Lung (tissue), 11 donors: ENCODE measurements at regions not wholly inside any gene's neighbourhood (a gene's known extent, or its start where the extent isn't known, plus 50 kb on each side); places are given as distances from the start of the nearest gene placed in this dataset.

Source experiments
- ATAC-seq: fragments of 200-7000 bp; cut with Tn5 transposase; one replicate; pipeline ENCODE4 v1.9.1; 2020; ENCODE audit warnings: moderate number of reproducible peaks; ENCODE audit not compliant: insufficient read depth, low FRiP score
- DNase-seq, 3 donors: peaks; one replicate each; pipeline ENCODE4 v3.0.0-alpha.2; 2013 to 2017
- H3K27ac ChIP-seq, 2 donors: one replicate each; pipeline ENCODE4 v1.5.1; 2013; ENCODE audit warnings: mild to moderate bottlenecking in 2 of 2, moderate library complexity in 2 of 2, control low read depth in 1 of 2, inconsistent platforms in 1 of 2, low read depth in 1 of 2, low read length in 1 of 2
- H3K27me3 ChIP-seq, 3 donors: one replicate each; pipeline ENCODE4 v1.5.1; 2013; ENCODE audit warnings: low read length in 2 of 3; ENCODE audit not compliant: control insufficient read depth in 3 of 3, insufficient read depth in 3 of 3
- H3K36me3 ChIP-seq, 4 donors: one replicate each; pipeline ENCODE4 v1.5.1; 2013; ENCODE audit warnings: low read length in 4 of 4, mild to moderate bottlenecking in 1 of 4, moderate library complexity in 1 of 4; ENCODE audit not compliant: control insufficient read depth in 4 of 4, insufficient read depth in 4 of 4
- H3K4me1 ChIP-seq, 5 donors: one replicate each; pipeline ENCODE4 v1.5.1; 2013; ENCODE audit warnings: low read length in 5 of 5, mild to moderate bottlenecking in 2 of 5, moderate library complexity in 1 of 5; ENCODE audit not compliant: control insufficient read depth in 5 of 5, insufficient read depth in 5 of 5
- H3K4me3 ChIP-seq: one replicate; pipeline ENCODE4 v1.5.1; 2013; ENCODE audit warnings: mild to moderate bottlenecking, control low read depth, moderate library complexity
- H3K9ac ChIP-seq, 2 donors: one replicate each; pipeline ENCODE4 v1.5.1; 2013; ENCODE audit warnings: low read length in 2 of 2, control low read depth in 1 of 2; ENCODE audit not compliant: insufficient read depth in 1 of 2
- H3K9me3 ChIP-seq, 4 donors: one replicate each; pipeline ENCODE4 v1.5.1; 2013; ENCODE audit warnings: low read length in 3 of 4, mild to moderate bottlenecking in 1 of 4, moderate library complexity in 1 of 4; ENCODE audit not compliant: control insufficient read depth in 4 of 4, insufficient read depth in 3 of 4
- WGBS, 2 donors: extraction: QIAGEN DNeasy Blood & Tissue Kit; methylation state at CpG; one replicate each; pipeline ENCODE4 v1.1.7; 2013; 5-methylcytosine and 5-hydroxymethylcytosine counted together
- TF ChIP-seq, protein P1 (sequence below): IDR thresholded peaks from 2 replicates; pipeline ENCODE4 v1.5.1; 2012; ENCODE audit warnings: mild to moderate bottlenecking; ENCODE audit errors: control extremely low read depth, extremely low read depth
- donor health status: control.
- donor health status: control.
- donor health status: Bipolar disorder and iron deficiency.
- donor health status: healthy.
- donor health status: DM: yes; HTN: yes; CAD: no.

DNA sequence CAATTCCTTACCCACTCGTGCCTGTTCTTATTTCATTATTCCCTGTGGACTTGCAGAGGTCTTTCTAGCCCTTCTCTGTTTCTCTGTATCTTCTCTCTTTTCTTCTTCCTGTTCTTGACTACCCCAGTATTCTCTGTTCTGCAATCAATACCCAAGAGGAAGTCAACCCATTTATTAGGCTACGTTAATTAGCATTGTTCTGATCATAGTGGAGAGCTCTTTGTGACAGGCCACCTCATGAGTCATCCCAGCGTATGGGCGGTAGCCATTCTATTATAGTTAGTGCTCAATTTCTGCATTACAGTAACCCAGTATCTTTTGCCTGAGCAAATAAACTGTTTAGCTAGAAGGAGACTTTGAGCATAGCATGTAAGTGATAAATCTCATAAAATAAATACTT, 259.5 kb upstream of the GRM7 start:
- TF ChIP-seq, protein P1, sequence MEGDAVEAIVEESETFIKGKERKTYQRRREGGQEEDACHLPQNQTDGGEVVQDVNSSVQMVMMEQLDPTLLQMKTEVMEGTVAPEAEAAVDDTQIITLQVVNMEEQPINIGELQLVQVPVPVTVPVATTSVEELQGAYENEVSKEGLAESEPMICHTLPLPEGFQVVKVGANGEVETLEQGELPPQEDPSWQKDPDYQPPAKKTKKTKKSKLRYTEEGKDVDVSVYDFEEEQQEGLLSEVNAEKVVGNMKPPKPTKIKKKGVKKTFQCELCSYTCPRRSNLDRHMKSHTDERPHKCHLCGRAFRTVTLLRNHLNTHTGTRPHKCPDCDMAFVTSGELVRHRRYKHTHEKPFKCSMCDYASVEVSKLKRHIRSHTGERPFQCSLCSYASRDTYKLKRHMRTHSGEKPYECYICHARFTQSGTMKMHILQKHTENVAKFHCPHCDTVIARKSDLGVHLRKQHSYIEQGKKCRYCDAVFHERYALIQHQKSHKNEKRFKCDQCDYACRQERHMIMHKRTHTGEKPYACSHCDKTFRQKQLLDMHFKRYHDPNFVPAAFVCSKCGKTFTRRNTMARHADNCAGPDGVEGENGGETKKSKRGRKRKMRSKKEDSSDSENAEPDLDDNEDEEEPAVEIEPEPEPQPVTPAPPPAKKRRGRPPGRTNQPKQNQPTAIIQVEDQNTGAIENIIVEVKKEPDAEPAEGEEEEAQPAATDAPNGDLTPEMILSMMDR = no peak
- DNase-seq = no peak
- no peaks in the 10 kb centered on the region for H3K27me3 ChIP-seq
- ATAC-seq = no peak
- no peaks in the 10 kb centered on the region for H3K36me3 ChIP-seq
- H3K27ac ChIP-seq = no peak overlapping the region
- no peak overlapping the region for H3K9ac ChIP-seq
- no peak overlapping the region for H3K4me3 ChIP-seq
- peaks cover 0 to 3% (median 0%) of the 10 kb centered on the region in 4 donors for H3K9me3 ChIP-seq
- H3K4me1 ChIP-seq = no peaks in the 10 kb centered on the region
- WGBS, 2 donors = 71 to 82% methylated on average over 4 of the region's 4 CpGs

DNA sequence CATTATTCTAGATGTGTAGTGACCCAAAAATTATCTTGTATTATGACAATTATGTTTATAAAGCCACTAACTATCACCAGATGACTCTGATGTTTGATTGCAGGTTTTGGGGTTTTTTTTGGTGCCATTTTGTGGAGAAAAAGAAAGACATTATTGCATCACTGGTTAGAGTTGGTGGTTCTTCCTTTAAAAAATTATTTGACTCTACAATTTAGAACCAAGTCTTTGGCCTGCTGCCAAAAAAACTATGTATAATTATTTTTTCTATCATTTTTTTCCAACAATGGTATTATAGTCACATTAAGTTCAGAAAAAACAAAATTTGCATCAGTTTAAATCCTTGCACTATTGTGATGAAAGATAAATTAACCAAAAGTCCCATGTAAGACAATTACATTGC, 258.6 kb upstream of the GRM7 start:
- peaks cover 0 to 3% (median 0%) of the 10 kb centered on the region in 4 donors for H3K9me3 ChIP-seq
- ATAC-seq (no peak), DNase-seq (no peak)
- H3K9ac ChIP-seq = no peak overlapping the region
- TF ChIP-seq, protein P1 = no peak
- H3K27ac ChIP-seq = no peak overlapping the region
- H3K36me3 ChIP-seq = no peaks in the 10 kb centered on the region
- no peaks in the 10 kb centered on the region for H3K4me1 ChIP-seq
- H3K4me3 ChIP-seq = no peak overlapping the region
- H3K27me3 ChIP-seq = no peaks in the 10 kb centered on the region

DNA sequence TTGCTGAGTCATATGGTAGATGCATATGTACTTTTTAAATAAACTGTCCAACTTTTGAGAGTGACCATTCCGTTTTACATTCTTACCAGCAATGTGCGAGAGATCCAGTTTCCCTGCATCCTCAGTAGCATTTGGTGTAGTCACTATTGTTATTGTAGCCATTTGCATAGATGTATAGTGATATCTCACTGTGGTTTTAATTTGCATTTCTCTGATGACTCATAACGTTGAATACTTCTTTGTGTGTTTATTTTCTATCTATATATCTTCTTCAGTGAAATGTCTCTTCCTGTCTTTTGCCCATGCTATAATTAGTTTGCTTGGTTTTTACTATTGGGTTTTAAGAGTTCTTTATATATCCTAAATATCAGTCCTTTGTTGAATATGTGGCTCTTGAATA, 255.7 kb upstream of the GRM7 start:
- Histone ChIP-seq H3K27ac (no peak overlapping the region), H3K4me3 (no peak overlapping the region), H3K36me3 (no peaks in the 10 kb centered on the region), H3K9ac (no peak overlapping the region), H3K27me3 (no peaks in the 10 kb centered on the region), H3K4me1 (no peaks in the 10 kb centered on the region), H3K9me3 (peaks cover 0 to 5% (median 2%) of the 10 kb centered on the region in 4 donors)
- DNase-seq (no peak), ATAC-seq (no peak)
- WGBS, 2 donors = 69 to 79% methylated on average over 3 of the region's 3 CpGs
- TF ChIP-seq, protein P1 = no peak

DNA sequence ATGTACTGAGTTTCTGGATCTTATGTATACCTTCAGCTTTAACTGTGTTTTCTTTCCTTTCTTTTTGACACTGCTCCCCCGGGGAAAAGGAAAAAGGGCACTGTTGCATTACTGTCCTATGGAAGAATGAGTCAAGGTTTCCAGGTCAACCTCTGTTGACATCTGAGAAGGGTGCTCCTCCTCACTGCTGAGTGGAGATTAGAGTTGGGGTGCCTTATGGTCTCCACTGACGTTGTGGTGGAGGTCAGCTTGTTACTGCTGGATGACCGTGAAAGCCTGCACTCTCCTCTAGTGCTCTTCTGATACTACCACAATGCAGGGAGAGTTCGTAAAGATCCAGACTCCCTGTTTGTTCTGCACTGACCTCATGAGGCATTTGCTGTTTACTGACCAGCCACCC, 252.1 kb upstream of the GRM7 start:
- Histone ChIP-seq H3K9ac (no peak overlapping the region), H3K4me1 (no peaks in the 10 kb centered on the region), H3K27me3 (no peaks in the 10 kb centered on the region), H3K9me3 (peaks cover 0 to 5% (median 2%) of the 10 kb centered on the region in 4 donors), H3K36me3 (no peaks in the 10 kb centered on the region), H3K27ac (no peak overlapping the region), H3K4me3 (no peak overlapping the region)
- DNase-seq (no peak), ATAC-seq (no peak)
- 62 to 85% methylated on average over 4 of the region's 4 CpGs for WGBS, 2 donors
- TF ChIP-seq, protein P1 = no peak
